ENCODE measurements at regions not wholly inside any gene's neighbourhood (a gene's known extent, or its start where the extent isn't known, plus 50 kb on each side); places are given as distances from the start of the nearest gene placed in this dataset.

GRCh38 chr6:115442323-115442722 lies 618.4 kb downstream of the FRK start:
- no peak overlapping the region for H3K23ac ChIP-seq (ENCODE audit: insufficient read length)
- H3K4ac ChIP-seq (replicated peaks; ENCODE audit: insufficient read length, low read depth, low read length): no peak overlapping the region
- H2AFZ ChIP-seq (ENCODE audit: low read length): no peak overlapping the region
- H2AK5ac ChIP-seq (ENCODE audit: low read depth, low read length): no peak overlapping the region
- H3K9ac ChIP-seq (replicated peaks in 1 of 4; ENCODE audit: extremely low read depth in 1 of 4, low read depth in 3 of 4, low read length in 3 of 4): no peak overlapping the region
- no peak for DNase-seq (ENCODE audit: low read depth in 1 of 2, low spot score in 2 of 2)
- no peak overlapping the region for H3K56ac ChIP-seq (replicated peaks; ENCODE audit: insufficient read length, low read depth, low read length)
- H2BK120ac ChIP-seq (replicated peaks; ENCODE audit: low read depth, low read length): no peak overlapping the region
- H2BK20ac ChIP-seq (ENCODE audit: low read length): no peak overlapping the region
- H3K27ac ChIP-seq (ENCODE audit: low read depth, low read length): no peak overlapping the region
- no peak overlapping the region for H3K4me2 ChIP-seq (ENCODE audit: insufficient read depth in 1 of 2, low read depth in 2 of 2, low read length in 2 of 2)
- H2BK5ac ChIP-seq (ENCODE audit: low read depth, low read length): no peak overlapping the region
- ChIA-PET CTCF (ENCODE audit: partially characterized antibody) (interaction anchor here (0.6 kb wide), 2 partner anchors 15 to 935 kb away, joined by 3 read pairs; no protein-coding TSS in a partner anchor), POLR2A (ENCODE audit: partially characterized antibody) (no interaction called here)
- H3K79me1 ChIP-seq (ENCODE audit: low read depth, low read length): no peaks in the 10 kb centered on the region
- no peak for FAIRE-seq
- H3K18ac ChIP-seq (ENCODE audit: extremely low read depth, low read length): no peak overlapping the region
- no peaks in the 10 kb centered on the region for H4K20me1 ChIP-seq (replicated peaks in 1 of 2; ENCODE audit: control insufficient read depth in 1 of 2, insufficient read depth in 2 of 2, low read length in 2 of 2)
- peaks cover 0 to 4% (median 1%) of the 10 kb centered on the region in 4 experiments; a peak in 2 of 7 replicates for H3K4me1 ChIP-seq (replicated peaks in 1 of 4; ENCODE audit: control insufficient read depth in 3 of 4, insufficient read depth in 4 of 4, low read length in 3 of 4)
- no peaks in the 10 kb centered on the region for H3K27me3 ChIP-seq (replicated peaks in 1 of 4; ENCODE audit: control insufficient read depth in 3 of 4, extremely low read depth in 1 of 4, insufficient read depth in 3 of 4, low read length in 3 of 4)
- no peak overlapping the region for H3K4me3 ChIP-seq (ENCODE audit: extremely low read depth in 1 of 4, insufficient read depth in 2 of 4, low read depth in 3 of 4, low read length in 4 of 4)
- no peaks in the 10 kb centered on the region for H3K9me3 ChIP-seq (ENCODE audit: insufficient read depth in 2 of 2, low read depth in 1 of 2, low read length in 1 of 2)
- no peaks in the 10 kb centered on the region for H3K23me2 ChIP-seq (ENCODE audit: low read depth, low read length)
- no peak overlapping the region for H3K14ac ChIP-seq (ENCODE audit: insufficient read length)
- no peak overlapping the region for H4K91ac ChIP-seq (replicated peaks; ENCODE audit: insufficient read length, low read length)
- no peak overlapping the region for H4K8ac ChIP-seq (ENCODE audit: extremely low read depth, insufficient read depth, low read length)
- H4K5ac ChIP-seq (ENCODE audit: insufficient read length, low read depth, low read length): no peak overlapping the region
- no peaks in the 10 kb centered on the region for H3K36me3 ChIP-seq (ENCODE audit: control insufficient read depth in 2 of 4, insufficient read depth in 4 of 4, low read length in 3 of 4)
- H2BK15ac ChIP-seq (ENCODE audit: low read length): no peak overlapping the region
- H3K79me2 ChIP-seq (ENCODE audit: control insufficient read depth in 1 of 2, insufficient read depth in 2 of 2, low read length in 2 of 2): no peaks in the 10 kb centered on the region
- WGBS, 2 experiments (ENCODE audit: extremely low coverage in 1 of 2, insufficient coverage in 1 of 2, insufficient read length in 1 of 2, insufficient replicate concordance in 2 of 2, low coverage in 1 of 2, low lambda C conversion rate in 2 of 2, missing lambda C conversion rate in 1 of 2): 89% methylated on average over 2 of the region's 2 CpGs; no CpG with 5 or more reads in 1 of the 2 experiments
- H2BK12ac ChIP-seq (ENCODE audit: low read depth, low read length): no peak overlapping the region
- no peak for TF ChIP-seq TAF7 (optimal IDR thresholded peaks at IDR 0.05; ENCODE audit: borderline replicate concordance, low read depth, low read length)
- no peak for TF ChIP-seq MAFK (IDR thresholded peaks at IDR 0.05; ENCODE audit: low read depth, low read length)
- TF ChIP-seq, protein P1, sequence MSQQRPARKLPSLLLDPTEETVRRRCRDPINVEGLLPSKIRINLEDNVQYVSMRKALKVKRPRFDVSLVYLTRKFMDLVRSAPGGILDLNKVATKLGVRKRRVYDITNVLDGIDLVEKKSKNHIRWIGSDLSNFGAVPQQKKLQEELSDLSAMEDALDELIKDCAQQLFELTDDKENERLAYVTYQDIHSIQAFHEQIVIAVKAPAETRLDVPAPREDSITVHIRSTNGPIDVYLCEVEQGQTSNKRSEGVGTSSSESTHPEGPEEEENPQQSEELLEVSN (IDR thresholded peaks at IDR 0.05): no peak
